Stimulated activated CD4-positive, alpha-beta T cell treated with anti-CD3 and anti-CD28 coated beads, Interleukin-4, amount 100 ng/mL, for 4 hours (primary cell): ENCODE measurements at regions not wholly inside any gene's neighbourhood (a gene's known extent, or its start where the extent isn't known, plus 50 kb on each side); places are given as distances from the start of the nearest gene placed in this dataset.

Source experiments
- DNase-seq, 2 experiments: peaks; one replicate each; pipeline ENCODE4 v3.0.0-alpha.2; 2020

DNA sequence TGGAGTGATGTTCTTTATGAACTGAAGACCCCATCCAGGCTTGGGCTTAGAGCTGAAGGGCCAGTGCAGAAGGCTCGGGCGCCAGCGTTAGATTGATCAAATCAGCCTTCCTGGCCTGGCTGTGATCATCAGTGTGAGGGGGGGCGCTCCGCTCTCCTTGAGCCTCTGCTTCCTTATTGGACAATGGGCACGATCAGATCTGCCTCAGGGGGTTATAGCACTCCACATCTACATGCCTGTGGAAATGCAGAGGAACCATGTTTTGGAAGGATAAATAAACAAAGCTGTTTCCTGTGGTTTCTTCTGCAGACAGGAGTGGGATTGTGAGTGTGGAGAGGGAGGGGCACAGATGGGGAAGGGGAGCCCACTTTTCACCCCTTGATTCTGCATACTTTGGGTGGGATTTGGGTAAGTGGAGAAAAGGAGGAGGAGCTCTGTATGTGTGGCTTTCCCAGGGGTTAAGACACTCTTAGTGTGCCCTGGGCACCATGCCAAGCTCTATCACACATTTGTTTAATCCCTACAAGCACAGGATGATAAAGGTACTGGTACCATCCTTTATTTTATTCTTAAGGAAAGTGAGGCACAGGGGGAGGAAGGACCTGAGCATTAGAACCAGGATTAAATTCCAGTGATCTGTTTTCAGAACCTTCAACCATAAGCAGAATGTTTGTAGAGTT lies 150.5 kb downstream of the EN1 start:
- no peak for DNase-seq

DNA sequence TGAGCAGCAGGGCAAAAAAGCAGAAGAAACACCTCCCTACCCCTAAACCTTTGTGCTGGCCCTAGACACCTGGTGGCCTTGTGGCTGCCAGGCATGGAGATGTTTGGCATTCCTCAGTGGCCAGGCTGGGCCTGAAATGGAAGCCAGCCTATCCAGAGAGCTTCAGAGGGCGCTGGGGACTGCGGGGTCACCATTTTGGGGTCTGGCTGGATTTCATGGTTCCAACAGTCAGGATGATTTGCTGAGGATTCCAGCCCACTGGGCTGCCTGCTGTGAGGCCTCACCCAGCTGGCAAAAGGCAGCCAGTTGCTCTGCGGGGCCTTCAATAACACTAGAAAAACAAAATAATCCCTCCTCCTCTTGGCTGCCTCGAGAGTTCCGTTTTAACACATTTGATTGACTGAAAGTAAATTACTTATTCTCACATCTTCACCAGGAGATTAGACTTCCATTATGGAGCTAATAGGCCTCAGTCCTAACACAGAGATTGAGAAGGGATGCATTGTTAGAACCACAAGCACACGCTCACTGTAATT lies 154.1 kb downstream of the EN1 start:
- no peak for DNase-seq

DNA sequence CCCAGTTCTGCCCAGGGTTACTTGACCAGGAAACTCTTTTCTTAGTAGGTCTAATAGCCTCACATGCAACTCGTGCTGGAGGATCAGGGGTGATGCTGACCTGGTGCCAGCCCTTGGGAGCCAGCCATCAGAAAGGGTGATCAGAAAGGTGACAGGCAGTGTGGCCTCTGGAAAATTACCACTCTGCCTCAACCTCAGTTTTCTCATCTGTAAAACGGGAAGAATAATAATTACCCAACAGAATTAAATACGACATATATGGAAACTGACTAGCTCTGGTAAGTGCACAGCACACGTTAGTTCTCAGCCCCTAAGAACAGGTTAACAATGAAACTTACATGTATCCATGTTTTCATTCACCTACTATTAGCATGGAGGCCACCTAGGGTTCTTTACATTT lies 157.6 kb downstream of the EN1 start:
- DNase-seq, result no peak

DNA sequence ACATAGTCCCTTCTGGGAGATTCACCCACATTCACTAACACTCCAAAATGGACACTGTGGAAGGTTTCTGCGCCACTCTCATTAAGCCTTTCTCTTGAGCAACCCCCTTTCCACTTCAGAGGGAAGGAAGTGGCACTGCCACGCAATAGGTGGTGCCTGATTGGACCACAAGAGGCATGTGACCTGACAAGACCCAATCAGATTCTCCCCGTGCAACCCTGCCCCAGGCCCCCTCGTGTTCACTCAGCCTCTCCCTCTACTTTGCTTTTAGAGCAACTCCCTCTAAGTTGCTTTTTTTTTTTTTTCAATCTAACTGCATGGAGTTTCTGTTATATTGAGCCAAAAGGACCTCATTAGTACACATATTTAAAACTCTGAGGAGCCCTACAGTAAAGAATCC lies 158.0 kb downstream of the EN1 start:
- DNase-seq, result no peak

DNA sequence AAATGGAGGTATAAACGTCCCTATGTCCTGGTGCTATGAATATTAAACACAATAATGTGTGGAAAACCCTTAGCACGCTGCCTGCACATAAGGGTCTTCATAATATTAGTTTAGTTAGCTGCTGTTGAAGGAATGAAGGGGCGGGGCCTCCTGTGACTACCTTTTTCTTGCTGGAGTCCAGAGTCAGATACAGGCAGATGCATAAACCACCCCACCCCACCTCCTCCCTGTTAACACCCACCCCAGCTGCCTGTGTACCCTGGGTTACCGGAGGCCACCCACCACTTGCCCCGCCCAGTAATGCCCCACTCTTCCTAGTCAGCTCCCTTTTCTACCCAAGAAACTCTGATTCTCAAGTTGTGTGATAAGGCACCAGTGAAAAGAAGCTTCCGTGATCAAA lies 158.4 kb downstream of the EN1 start:
- DNase-seq, result no peak

DNA sequence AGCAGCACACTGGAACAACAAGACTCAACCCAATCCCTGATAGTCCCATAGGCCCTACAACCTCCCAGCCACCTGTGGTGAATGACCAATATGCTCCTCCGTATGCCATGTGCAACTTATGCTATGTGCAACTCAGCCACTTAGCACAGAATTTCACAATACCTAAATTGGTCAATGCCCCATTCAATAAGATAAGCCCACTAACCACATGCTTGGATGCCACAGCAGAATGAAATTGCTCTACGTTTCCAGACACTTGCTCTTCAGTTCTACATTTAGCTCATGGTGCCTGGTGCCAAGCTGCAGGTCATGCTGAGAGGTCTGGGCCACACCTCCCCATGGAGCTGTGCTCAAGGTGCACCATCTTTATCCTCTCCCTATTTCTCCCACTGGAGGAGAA lies 159.8 kb downstream of the EN1 start:
- no peak for DNase-seq

DNA sequence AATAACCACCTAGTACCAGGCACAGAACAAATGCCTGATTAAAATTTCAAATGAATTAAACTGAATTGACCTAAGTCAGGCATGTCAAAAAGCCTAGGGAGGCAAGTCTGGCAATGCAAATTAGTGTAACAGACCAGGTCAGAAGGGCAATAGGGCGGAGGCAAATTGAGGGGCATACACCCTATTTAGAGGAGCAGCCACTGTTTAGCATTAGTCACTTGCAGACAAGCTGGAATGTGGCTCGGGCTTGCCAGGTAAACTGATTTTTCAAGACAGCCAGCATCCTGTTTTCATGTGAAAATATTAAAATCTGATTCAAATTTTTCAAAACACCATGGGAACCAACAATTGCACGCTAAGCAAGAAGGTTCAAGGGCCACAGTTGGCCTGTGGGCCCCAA lies 160.3 kb downstream of the EN1 start:
- DNase-seq, result no peak

DNA sequence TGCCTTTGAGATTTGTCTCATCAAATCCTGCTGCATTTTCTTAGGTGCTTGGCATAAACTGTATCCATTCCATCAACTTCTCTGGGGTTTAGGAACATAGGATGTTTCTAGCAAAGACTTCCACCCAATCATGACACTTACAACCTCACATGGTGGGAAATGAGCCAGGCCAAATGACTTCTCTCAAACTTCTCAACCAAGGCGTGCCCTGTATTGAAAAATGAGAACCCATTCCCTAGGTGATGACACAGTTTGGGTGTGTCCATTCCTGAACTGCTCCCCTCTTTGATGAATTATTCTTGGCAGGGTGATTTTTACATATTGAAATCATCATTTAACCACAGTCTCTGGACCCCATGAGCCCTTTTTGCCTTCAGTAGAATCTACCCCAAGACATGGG lies 161.1 kb downstream of the EN1 start:
- DNase-seq, result no peak

DNA sequence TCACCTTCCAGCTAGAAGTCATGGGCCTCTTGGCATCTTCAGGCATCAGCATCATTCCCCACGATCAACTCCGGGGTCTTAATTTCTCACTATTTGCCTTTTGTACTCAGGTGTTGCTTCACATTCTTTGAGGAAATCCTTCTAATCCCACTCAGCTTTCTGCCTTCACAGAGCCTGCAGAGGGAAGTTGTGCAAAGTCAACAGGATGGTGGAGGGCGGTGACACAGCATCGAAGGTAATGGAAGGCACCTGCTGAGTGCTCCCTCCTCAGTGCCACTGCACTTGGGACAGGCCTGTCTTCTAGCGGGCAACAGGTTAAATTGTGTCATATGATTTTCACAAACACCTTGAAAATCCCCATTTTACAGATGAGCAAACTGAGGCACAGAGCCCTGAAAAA lies 164.0 kb downstream of the EN1 start:
- no peak for DNase-seq

DNA sequence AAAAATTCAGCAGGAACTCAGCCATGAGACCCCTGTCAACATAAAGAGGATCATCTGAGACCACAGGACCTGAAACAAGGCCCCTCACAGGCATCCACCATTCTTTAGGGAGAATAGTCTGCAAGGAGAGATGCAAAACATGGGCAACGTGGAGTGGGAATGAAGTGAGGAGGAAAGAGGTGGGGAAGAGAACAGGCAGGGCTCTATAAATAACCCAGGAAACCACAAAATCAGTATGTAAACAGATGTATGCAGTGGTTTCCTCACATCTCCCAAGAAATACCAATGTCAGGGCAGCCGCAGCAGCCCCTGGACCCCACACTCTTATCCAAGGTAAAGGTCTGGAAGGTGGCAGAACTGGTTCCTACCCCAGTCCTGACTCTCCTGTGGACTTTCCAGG lies 168.5 kb downstream of the EN1 start:
- no peak for DNase-seq

DNA sequence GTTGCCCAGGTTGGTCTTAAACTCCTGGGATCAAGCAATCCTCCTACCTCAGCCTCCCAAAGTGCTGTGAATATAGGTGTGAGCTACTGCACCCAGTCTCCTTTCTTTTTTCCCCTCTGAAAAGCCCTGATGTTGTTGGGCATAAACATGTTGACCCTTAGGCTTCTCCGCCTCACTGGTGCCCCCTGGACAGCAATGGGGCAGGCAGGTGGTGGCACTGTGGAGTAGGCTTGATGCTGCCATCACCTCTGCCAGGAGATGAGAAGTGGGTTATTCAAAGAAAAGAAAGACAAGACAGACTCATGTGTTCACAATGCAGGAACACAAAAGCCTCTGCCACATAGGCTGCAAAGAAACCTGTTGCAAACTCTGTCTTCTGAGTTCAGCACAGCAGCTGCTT lies 169.9 kb downstream of the EN1 start:
- DNase-seq, result no peak

DNA sequence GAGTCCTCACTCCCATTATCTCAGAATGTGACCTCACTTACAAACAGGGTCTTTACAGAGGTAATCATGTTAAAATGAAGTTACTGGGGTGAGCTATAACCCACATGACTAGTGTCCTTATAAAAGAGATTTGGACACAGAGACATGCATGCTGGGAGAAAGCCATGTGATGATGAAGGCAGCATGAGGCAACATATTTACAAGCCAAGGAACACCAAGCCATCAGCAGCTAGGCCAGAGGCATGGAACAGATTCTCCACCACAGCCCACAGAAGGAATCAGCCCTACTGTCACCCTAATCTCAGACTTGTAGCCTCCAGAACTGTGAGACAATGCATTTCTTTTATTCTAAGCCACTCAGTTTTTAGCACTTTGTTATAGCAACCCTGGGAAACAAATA lies 171.9 kb downstream of the EN1 start:
- no peak for DNase-seq

DNA sequence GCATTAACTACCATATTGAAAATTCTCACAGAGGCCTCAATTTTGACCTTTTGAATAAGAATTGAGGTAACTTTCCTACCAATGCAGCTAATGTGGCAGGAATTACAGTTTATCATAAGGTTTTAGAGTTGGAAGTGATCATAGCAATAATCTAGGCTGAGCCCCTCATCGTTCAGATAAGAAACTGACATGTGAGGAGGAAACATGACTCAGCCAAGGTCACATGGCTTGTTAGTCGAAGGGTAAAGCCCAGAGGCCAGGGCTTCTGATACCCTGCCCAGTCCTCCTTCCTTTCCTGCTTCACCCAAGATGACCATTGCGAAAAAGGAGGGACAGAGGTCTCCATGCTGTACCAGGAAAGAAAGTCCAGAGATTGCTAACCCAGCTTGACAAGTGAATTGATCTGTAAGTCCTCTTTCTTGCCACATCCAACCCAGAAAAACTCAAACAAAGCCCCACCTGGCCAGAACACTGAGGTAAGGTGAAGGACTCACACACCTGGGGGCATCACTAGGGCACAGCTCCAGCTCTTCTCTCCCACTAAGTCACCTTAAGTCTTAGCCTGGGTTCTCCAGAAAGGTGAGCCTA lies 174.8 kb downstream of the EN1 start:
- no peak for DNase-seq

DNA sequence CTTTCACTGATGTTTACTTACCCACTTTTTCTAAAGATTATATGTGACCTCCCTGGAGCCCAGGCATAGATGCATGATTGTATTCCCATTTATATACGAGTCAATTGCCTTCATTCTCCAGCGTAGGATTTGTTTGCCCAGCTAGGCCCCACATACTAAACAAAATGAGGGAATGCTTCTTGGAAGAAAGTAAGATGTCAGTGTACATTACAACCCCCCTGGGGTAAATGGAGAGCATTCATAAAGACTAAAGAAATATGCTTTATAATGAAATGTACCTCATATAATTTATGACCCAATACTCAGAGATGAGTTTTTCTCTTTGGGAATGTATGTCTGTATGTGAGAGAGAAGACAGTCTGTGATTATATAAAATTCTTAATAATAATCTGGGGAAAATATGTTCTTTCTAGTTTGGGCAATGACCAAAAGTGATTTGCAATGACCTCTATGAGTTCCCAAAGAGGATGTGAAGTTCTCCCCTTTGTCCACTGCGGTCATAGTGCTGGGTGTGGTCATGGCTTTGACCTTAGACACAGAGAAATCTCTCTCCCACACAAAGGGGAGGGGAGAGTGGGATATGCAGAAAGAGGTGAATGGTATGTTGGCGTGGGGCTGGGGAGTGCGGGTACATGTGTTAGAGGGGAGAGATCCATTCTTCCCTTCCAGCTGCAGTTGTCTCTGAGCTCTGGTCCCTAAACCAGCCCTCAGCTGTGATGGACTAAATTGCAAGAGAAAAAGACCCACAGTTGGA lies 175.6 kb downstream of the EN1 start:
- DNase-seq, result no peak

DNA sequence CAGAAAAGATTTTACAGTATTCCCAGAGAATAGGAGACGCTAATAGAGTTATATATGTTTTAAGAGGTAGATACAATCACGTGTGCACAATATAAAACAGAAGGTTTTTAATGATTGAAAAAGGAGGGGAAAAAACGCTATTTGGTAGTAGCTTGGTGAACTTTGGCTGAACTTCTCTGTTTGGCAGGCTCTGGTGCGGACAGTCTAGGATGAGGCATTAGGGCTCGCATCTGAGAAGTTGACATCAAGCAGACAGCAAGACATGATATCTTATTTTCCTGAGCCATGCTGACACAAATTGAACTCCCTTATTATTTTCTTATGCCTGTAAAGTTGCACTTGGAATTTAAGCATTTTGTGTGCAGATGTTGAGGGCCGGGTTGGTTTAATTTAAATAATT lies 176.6 kb downstream of the EN1 start:
- DNase-seq, result no peak

DNA sequence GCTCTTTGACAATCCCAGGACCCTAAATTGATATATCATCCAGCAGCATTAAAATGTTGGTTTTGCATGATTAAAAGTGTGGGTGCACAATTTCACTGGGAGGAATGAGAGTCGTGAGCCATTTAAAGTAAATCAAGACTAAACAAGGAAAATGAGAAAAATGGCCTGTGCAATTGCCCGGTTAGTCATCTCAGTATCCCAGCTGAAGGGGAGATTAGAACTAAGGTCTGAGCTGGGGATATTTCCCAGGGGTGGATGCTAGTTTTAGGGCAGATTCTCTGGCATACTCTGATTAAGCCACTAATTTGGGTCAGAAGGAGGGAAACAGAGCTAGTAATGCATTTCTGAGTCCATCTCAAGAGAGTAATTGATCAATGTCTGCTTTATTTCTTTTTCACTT lies 177.2 kb downstream of the EN1 start:
- no peak for DNase-seq

DNA sequence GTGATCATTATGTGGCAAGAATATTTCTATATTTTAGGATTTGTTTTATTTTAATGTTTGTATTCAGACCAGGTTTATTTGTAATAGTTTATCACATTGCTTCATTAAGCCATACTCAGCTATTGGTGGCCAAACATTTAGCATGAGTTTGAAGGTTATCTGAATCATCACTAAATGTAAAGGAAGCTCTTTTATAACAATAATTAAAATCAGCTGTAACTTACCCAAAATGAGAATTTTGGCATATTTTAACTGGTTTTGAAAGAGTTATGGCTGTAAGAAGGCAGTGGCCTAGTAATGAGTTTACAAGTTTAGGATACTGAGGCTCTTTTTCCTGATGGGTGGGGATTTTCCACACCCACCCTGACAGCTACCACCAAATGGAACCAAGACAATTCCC lies 177.8 kb downstream of the EN1 start:
- DNase-seq, result no peak

DNA sequence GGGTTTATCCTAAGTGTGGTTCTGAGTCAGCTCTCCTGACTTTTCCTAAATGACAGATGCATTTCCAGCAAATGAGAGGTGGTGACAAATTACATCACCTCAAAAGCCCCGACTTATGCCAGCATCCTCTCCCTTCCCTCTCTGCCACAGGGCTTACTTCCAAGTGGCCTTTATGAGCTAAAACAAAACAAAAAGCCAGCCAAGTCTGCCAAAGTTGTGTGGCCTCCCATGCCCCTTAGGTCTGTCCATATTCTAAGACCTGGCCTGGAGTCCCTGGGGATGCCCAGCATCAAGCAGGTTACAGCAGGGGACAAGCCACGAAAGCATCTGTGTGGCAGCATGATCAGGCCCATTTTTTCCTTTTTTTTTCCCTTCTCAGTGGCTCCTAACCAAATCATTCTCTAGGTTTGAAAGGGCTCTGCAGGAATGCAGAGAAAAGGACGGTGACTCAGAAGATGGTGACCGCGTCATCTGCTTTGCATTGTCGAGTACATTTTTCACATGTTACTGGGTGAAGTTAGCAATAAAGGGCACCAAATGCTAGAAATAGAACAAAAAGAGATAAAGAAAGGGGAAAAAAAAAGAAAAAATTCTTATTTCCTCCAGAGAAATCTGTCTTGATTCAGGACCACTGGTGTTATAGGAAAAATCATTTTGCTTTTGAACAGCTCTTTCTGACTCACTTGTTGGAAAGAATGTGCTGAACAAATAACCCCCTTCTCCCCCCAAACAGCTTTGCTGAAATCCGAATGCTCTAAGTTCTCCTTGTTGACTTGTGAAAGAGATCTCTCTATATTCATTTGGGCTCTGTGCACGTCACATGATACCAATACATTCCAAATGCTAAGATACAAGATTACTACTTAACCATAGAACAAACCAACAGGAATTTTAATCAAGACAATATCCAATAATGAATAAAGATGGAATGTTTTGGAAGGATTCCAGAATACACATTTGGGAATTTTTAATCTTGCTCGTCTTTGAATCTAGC lies 178.7 kb downstream of the EN1 start:
- DNase-seq, result no peak

DNA sequence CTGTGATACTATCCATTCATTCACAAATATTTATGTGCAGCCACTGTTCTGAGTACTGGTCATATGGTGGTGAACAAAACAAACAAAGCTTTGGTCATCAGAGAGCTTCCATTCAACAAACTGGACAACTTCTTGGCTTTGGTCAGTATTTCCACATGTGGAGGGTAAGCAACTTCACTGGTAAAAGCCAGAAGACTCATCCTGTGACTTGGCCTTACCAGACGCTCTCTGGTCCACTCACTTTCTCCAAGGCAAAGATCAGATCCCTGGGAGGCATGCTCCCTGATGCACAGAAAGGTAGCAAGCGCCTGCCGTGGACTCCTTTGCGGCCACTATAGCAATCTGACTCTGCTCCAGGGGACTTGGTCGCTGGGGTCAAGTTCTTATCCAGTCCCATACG lies 179.5 kb downstream of the EN1 start:
- no peak for DNase-seq

DNA sequence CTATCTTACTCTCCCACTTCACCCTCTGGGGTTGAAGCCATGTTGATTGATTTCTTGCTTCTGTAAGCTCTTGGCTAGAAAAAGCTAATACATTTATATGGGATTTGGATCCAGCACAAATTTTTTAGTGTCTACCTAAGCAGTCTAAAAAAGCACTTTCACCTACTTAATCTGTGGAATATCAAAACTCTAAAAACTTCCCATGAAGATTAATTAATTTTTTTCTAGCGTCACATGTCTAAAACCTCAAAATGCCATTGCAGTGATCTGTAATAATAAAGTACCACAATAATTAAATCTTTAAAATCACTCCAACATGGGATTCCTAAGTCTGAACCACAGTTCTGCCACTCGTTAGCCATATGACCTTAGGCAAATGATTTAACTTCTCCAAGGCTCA lies 180.1 kb downstream of the EN1 start:
- DNase-seq, result no peak

DNA sequence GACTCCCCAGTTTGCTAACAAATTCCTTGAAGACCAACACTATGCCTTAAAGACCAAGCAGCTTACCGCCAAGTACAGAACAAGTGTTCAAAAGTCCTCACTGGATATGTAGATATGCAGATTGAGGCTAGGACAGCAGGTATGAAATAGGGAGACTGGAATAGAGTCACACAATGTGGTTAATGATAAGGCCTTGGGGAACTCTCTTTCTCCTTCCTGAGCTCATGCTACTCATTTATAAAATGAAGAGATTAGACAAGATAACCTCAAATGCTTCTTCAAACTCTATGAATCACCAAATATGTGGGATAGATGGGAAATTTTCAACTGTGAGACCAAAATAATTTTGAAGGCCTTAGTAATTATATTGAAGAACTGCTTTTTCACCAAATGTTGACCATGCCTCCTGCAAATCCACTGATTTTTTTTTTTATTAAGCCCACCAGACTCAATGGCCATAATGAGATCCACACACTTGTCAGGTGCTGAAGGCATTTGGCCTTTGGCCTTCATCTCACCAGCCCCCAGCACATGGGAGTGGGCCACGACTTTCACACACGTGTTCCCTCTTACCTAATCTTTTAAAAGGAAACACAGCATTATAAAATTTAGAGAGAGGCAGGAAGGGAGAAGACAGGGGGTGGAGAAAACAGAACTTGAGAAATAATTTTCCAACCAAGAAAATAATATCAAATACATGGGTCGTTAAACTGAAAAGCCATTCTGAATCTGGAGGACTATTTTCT lies 181.5 kb downstream of the EN1 start:
- DNase-seq, result no peak

DNA sequence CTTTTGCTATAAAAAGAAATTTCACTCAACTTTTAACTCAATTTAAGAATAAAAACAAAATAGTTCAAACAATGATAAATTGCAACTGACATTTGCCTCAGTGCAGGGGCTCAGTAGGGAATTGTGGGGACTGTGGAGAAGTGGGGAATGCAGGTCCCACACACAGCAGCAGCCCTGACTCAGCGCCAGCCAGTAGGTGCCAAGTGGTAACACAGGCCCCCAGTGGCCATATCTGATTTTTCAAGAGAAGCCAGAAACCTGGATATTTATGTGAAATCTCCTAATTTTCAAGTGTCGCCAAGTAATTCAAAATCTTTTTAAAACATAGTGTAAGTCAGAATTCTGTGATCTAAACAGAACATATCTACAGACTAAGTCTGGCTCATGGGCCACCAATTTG lies 186.3 kb downstream of the EN1 start:
- no peak for DNase-seq
